ENCODE measurements at regions not wholly inside any gene's neighbourhood (a gene's known extent, or its start where the extent isn't known, plus 50 kb on each side); places are given as distances from the start of the nearest gene placed in this dataset.
"Not testable (repeated sequence)": the region's sequence is repeated elsewhere in the genome, so short reads cannot be mapped to it uniquely, and the experiment has no call there.

GRCh38 chr2:39836638-39837037, 57.6 kb upstream of the THUMPD2 start:
- DNase-seq: no peak

DNA sequence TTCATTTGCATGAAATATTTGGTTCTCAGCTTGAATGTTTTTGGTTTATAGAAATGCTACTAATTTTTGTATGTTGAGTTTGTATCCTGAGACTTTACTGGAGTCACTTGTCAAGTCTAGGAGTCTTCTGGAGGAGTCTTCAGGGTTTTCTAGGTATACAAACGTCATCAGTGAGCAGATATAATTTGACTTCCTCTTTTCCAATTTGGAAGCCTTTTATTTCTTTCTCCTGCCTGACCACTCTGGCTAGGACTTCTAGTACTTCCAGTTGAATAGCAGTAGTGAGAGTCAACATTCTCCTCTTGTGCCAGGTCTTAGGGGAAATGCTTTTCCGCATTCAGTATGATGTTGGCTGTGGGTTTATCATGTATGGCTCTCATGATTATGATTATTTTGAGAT, 55.4 kb upstream of the THUMPD2 start:
- no peak for DNase-seq

GRCh38 chr2:39830610-39831009, 51.6 kb upstream of the THUMPD2 start:
- DNase-seq: not testable (repeated sequence)
